ENCODE measurements at regions not wholly inside any gene's neighbourhood (a gene's known extent, or its start where the extent isn't known, plus 50 kb on each side); places are given as distances from the start of the nearest gene placed in this dataset.

DNA sequence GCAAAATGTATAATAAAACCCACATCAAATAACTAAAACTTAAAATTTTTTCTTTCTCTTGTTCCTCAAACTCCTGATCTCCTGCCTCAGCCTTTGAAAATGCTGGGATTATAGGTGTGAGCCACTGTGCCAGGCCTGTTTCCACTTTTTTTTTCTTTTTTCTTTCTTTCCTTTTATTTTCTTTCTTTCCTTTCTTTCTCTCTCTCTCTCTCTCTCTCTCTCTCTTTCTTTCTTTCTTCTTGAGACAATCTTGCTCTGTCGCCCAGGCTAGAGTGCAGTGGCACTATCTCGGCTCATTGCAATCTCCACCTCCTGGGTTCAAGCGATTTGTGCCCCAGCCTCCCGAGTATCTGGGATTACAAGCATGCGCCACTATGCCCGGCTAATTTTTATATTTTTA is 164.6 kb downstream of the OR2B2 start:
- DNase-seq (ENCODE audit: low spot score) (no peak), FAIRE-seq (no peak), ATAC-seq (no peak)
- no peaks in the 10 kb centered on the region for H4K20me1 ChIP-seq (ENCODE audit: insufficient read depth, low read length)
- H3K27me3 ChIP-seq (ENCODE audit: control insufficient read depth in 1 of 2, insufficient read depth in 2 of 2, low read length in 2 of 2) = no peaks in the 10 kb centered on the region; a peak in 1 of 5 replicates
- peaks cover 21% of the 10 kb centered on the region for H3K4me1 ChIP-seq (ENCODE audit: insufficient read depth, low read length)
- TF ChIP-seq ZNF546 (CRISPR knock-in tag; conservative IDR thresholded peaks at IDR 0.05) (no peak), PRDM15 (CRISPR knock-in tag; IDR thresholded peaks at IDR 0.05) (no peak), FUBP1 (CRISPR knock-in tag; IDR thresholded peaks at IDR 0.05; ENCODE audit: borderline replicate concordance) (no peak), IKZF4 (CRISPR knock-in tag; IDR thresholded peaks at IDR 0.05; ENCODE audit: borderline replicate concordance, low read depth, not compliant biosample characterization) (no peak), NR2F6 (IDR thresholded peaks at IDR 0.05) (no peak), NR2F6 (CRISPR knock-in tag; IDR thresholded peaks at IDR 0.05) (no peak), NONO (IDR thresholded peaks at IDR 0.05) (no peak), NONO (CRISPR knock-in tag; conservative IDR thresholded peaks at IDR 0.05) (no peak), CREM (IDR thresholded peaks at IDR 0.05) (no peak), CREM (CRISPR knock-in tag; IDR thresholded peaks at IDR 0.05) (no peak)
- TF ChIP-seq, protein P1, sequence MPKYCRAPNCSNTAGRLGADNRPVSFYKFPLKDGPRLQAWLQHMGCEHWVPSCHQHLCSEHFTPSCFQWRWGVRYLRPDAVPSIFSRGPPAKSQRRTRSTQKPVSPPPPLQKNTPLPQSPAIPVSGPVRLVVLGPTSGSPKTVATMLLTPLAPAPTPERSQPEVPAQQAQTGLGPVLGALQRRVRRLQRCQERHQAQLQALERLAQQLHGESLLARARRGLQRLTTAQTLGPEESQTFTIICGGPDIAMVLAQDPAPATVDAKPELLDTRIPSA (CRISPR knock-in tag; IDR thresholded peaks at IDR 0.05; ENCODE audit: borderline replicate concordance) = no peak
- TF ChIP-seq, protein P2, sequence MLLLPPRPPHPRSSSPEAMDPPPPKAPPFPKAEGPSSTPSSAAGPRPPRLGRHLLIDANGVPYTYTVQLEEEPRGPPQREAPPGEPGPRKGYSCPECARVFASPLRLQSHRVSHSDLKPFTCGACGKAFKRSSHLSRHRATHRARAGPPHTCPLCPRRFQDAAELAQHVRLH (CRISPR knock-in tag; IDR thresholded peaks at IDR 0.05; ENCODE audit: borderline replicate concordance, low read depth) = no peak
- TF ChIP-seq, protein P3, sequence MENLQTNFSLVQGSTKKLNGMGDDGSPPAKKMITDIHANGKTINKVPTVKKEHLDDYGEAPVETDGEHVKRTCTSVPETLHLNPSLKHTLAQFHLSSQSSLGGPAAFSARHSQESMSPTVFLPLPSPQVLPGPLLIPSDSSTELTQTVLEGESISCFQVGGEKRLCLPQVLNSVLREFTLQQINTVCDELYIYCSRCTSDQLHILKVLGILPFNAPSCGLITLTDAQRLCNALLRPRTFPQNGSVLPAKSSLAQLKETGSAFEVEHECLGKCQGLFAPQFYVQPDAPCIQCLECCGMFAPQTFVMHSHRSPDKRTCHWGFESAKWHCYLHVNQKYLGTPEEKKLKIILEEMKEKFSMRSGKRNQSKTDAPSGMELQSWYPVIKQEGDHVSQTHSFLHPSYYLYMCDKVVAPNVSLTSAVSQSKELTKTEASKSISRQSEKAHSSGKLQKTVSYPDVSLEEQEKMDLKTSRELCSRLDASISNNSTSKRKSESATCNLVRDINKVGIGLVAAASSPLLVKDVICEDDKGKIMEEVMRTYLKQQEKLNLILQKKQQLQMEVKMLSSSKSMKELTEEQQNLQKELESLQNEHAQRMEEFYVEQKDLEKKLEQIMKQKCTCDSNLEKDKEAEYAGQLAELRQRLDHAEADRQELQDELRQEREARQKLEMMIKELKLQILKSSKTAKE (CRISPR knock-in tag; IDR thresholded peaks at IDR 0.05; ENCODE audit: borderline replicate concordance) = no peak
- 57% methylated on average over 6 of the region's 6 CpGs for WGBS (ENCODE audit: low lambda C conversion rate)
- H3K79me2 ChIP-seq (ENCODE audit: insufficient read depth, low read length) = no peaks in the 10 kb centered on the region
- POLR2A ChIA-PET = no interaction called here
- no peak overlapping the region for H2AFZ ChIP-seq (ENCODE audit: low read length)
- no peak overlapping the region for H3K4me2 ChIP-seq (ENCODE audit: low read depth, low read length)
- intact Hi-C loops (cut with micrococcal nuclease; ENCODE audit: unreplicated experiment) = no loop called here
- CTCF ChIA-PET (ENCODE audit: low intra/inter-chr PET ratio, low total read pairs) = no interaction called here
- BruUV-seq (replicated peaks) = no TSS peak
- no peaks in the 10 kb centered on the region for H3K36me3 ChIP-seq (replicated peaks in 1 of 2; ENCODE audit: control insufficient read depth in 1 of 2, insufficient read depth in 2 of 2, low read length in 2 of 2)
- in situ Hi-C loops (cut with HindIII; ENCODE audit: extremely low pct_ligation_motif_present, low pct_unique_long_range_greater_than_20kb) = no loop called here
- H3K9me3 ChIP-seq (ENCODE audit: low read length) = no peaks in the 10 kb centered on the region
- H3K4me3 ChIP-seq (replicated peaks in 1 of 3; ENCODE audit: insufficient read depth in 1 of 3, low read depth in 2 of 3, low read length in 3 of 3) = no peak overlapping the region
- no peak overlapping the region for H3K27ac ChIP-seq (ENCODE audit: extremely low read length, insufficient read depth, low read length)
- H3K9ac ChIP-seq (ENCODE audit: insufficient read depth, low read depth, low read length) = no peak overlapping the region

Measured in HepG2 (cell line).